AG08396 (cell line): ENCODE measurements at regions not wholly inside any gene's neighbourhood (a gene's known extent, or its start where the extent isn't known, plus 50 kb on each side); places are given as distances from the start of the nearest gene placed in this dataset.

Experiments
- DNase-seq: peaks from one replicate; pipeline ENCODE4 v3.0.0; 2012; ENCODE audit warnings: low spot score, mixed read lengths

DNA sequence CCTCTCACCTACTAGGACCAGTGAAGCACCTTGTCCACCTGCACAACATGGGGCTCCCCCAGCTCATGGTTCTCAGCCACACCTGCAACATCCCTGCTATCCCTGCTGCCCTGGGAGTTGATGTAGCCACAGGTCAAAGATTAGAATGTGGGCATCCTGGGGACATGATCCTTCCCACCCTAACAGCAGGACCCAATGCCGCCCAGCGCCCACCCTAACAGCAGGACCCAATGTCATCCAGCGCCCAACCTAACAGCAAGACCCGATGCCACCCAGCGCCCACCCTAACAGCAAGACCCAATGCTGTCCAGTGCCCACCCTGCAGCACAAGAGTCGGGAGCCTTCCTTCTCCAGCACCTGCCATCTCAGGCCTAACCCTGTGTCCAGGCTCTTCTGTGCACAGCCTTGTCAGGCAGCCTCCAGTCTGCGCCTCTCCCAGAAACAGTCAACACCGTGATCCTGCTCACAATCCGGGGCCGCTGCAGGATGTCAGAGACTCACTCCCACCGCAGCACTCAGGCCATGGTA is 237.3 kb upstream of the SALL3 start:
- no peak for DNase-seq

DNA sequence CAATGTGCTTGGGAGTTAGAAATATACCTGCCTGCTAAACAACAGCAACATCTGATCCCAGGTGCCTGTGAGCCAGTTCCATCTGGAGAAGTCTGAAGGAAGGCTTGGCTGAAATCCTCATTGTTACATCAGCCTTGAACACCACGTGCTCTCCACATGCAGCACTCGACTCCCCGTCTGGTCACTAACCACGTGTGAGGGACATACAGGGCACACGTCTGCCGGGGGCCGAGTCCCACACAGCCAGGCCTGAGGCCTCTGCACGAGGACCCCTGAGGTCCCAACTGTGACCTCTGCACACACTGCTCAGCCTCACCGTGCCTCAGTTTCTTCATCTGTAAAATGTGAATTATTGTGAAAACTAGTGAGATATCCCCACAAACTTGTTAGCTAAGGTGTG is 236.5 kb upstream of the SALL3 start:
- no peak for DNase-seq

GRCh38 chr18:78751664-78752063 is 228.0 kb upstream of the SALL3 start:
- no peak for DNase-seq

GRCh38 chr18:78753240-78753639 is 226.4 kb upstream of the SALL3 start:
- no peak for DNase-seq

- DNase-seq = no peak
Measured at GRCh38 chr18:78754311-78755043, 225.1 kb upstream of the SALL3 start.

GRCh38 chr18:78757014-78757413 is 222.6 kb upstream of the SALL3 start:
- DNase-seq = no peak

- DNase-seq = no peak
Measured at GRCh38 chr18:78758496-78758895, 221.1 kb upstream of the SALL3 start.

- DNase-seq = no peak
Measured at GRCh38 chr18:78762753-78763152, 216.9 kb upstream of the SALL3 start.

- DNase-seq = no peak
Measured at GRCh38 chr18:78764544-78764943, 215.1 kb upstream of the SALL3 start.

DNA sequence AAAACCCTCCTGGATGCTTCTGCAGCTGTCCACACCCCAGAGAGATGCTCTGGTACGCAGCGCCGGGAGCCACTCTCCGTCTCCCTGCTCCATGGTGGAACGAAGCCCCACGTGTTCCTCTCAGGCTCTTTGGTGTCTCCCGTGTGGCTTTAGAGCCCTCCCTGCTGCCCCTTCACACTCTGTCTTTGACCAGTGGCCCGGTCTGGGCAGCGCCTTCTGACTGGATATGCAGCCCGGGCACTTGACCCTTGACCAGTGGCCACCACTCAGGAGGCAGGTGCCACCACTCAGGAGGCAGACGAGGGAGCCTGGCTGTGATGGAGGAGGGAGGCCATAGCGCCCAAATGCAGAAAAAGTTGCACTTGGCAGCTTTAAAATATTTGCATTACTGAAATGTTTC is 214.5 kb upstream of the SALL3 start:
- no peak for DNase-seq

DNA sequence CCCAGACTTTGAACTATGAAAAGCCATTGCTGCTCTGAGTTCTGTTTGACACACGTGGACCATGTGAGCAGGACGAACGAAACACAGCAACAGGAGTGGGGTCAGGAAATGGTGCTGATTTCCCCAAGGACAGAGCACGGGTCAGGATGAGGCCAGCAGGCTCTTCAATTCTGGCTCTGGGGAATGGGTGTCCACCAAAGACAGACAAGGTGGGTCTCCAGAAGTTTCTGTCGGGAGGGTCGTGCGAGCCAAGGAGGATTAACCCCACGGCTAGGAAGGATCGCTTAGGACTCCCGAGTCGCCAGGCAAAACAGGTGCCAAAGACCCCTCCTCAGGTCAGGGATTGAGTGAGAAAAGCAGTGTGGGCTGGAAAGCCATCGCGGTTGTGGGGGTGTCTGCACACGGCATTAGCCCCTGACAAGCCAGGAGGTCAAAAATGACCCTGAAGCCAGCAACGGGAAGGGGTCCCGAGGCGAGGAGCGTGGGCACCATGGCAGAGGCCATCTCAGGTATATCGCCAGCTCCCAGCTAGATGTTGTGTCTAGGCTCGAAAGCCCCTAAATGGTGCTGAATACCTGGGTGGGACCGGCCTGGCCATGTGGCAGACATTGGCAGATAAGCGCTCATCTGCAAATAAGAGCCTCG is 213.9 kb upstream of the SALL3 start:
- no peak for DNase-seq

DNA sequence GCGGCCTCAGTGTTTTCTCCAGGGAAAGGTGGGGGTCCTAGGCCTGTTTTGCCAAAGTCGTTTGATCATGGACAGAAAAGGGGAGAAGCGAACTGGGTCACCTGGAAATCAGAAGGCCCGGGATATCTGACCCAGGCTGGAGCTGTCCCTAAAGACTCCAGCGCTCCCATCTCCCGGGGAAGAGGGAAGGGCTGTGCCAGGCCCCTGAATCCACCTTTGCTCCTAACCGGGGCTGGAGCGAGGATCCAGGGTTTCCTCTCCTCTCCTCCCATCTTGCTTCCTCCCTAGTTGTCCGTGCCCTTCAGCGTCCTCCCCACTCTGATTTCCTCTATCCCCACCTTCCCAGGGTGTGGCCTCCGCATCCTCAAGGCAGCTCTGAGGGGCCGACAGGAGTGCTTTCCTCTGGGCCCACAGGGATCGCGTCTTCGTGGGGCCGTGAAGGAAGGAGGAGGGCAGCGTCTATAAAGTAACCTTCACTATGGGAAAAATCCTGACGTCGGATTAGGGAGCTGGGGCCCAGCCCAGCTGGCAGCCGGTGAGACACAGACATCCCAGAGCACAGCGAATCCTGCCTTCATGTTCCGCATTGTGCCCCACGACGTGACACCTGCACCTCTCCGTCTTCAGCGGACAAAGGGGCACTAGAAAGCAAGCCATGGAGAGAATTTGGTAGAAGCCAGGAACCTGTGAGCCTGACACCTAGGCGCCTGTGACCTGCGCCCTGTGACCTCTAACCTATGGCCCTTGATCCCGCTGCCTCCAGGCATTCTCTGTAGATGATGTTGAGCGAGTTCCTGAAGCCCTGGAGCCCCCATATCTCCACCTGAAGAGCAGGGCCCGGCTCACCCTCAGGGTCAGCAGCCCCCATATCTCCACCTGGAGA is 212.7 kb upstream of the SALL3 start:
- DNase-seq = no peak

GRCh38 chr18:78767648-78768071 is 212.0 kb upstream of the SALL3 start:
- DNase-seq = no peak

GRCh38 chr18:78768221-78768620 is 211.4 kb upstream of the SALL3 start:
- no peak for DNase-seq

DNA sequence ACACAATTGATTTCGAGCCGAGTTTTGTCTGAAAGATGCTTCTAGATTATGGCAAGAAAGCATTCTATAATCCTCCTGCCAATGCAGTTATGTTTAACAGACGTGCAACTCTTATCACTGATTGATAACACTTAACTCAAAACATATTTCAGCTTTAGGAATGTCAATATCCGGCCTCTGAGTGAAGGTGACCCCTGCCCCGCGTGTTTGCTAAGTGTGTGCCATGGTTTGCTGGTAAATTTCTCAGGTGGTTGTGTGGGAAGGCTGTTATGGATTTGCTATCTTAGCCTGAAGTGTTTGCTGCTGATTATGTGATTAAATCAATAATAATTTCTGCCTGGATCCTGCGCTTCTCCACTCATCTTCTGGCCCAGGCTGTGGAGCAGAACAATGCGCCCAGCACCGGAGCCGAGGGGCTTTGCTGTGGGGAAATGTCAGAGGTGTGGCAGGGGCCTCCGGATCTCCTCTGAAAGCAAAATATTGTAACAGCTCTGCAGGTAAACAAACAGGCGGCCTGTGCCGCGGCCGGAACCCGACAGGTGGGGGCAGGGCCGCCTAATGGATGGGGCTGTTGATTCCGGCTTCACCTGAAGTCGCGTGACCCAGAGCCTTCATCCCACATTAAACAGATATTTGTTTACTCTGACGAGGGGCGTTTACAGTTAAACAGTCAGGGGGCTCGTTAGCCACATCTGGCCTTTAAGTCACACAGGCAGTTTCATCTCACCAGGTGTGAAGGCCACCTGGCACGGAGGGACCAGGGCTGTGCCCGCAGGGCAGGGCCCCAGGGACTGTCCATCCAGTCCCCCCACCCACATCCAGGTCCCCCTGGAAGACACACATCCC is 210.7 kb upstream of the SALL3 start:
- no peak for DNase-seq

DNA sequence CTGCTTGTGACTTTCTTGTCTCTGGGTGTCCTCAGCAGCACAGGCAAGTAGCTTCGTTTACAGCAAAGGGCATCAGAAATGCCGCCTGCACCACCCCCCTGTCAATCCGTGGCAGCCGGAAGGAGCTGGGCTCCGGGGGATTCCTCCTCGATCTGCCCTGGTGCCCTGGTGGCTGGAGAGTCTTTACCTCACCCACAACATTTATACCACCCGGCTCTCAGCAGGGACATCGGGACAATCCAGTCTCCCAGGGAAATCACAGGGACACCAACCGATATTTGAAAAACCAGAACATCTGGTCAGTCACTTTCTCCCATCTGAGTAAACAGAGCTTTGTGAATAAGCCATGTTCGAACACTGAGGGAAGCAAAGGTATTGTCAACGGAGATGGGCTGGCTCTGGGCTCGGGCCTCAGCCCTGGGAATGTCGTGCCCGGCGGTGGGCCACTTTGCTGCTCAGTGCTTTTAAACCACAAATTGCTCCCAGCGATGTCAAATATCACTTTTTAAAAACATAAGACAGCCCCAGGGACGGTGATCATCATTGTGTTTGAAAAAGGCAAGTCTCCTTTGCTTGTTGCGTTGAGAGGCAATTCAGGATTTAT is 210.0 kb upstream of the SALL3 start:
- DNase-seq = no peak

DNA sequence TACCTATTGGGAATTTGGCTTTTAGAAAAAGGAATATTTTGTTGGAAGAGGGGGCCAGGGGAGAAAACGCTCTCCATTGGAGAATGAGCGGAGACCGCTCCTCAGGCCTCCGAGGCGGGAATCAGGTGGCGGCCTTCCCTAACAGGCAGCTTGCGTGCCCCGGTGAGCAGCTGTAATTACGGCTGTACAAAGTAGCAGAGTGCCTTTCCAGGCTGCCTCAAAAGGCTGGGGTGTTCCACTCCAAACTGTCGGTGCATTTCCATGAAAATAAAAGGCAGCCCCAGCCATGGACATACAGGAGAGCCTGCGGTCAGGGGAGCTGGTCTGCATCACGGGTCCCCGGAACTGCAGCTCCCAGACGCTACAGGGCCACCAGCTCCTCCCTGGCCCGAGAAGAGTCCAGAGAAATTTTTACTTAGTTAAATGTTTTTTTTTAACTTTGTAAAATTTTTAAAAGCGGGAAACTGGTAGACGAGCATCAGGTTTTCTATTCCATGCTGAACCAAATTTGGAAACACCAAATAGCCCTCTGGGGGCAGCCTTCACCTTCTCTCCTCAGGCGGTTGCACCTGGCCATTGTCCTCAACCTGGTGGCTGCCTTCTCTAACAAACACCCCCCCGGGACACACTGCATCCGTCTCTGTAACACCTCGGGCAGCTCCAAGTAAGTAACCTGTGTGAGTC is 209.3 kb upstream of the SALL3 start:
- DNase-seq = no peak

DNA sequence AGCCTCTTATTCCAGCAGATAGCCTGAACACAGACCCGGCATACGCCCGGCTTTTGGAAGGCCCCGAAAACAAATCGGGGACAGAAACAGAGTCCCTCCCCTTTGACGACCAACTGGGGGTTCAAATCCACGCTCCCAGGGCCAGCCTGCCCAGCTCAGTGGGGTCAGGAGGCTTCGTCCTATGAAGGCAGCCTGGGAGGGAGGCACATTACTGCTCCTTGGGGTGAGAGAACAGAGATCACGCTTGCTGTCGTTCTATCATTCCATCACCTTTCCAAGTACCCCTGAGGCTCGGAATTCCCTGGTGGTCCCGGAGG is 208.8 kb upstream of the SALL3 start:
- no peak for DNase-seq

DNA sequence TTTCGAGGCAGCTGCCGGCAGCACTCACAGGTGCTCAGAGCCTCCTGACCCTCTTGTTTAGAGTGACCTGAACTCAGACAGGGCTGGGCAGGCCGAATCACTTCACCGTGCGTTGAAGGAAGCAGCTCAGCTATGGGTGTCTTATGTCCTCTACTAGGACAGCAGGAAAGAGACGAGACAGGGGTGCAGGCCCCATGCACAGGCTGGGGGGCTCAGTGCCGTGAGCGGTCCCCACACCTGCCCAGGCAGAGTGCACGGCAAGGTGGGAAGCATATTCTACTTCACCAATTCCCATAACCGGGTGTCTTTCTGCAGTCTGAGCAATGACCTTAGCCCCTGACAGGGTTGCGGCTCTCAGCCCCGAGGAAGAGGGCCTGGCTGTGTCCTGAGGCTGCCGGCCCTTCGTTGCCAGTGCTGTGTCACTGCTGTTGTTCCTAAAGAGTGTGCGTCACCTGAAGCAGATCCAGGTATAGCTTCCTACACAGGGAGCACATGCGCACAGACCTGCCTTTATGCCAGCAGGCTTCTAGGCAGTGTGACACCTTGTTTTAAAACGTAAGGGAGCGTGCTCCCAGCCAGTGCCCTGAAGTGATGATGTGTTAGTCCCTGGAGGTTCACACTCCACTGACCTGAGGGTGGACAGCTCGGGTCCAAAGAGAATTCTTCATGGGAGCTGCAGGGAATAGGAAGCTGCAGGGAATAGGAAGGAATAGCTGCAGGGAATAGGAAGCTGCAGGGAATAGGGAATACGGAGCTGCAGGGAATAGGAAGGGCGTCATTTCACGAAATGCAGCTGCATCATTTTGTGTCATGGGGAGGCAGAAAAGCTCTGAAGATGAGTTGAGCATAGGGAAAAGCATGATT is 207.9 kb upstream of the SALL3 start:
- DNase-seq = no peak
